Neutrophil (primary cell): ENCODE measurements at regions not wholly inside any gene's neighbourhood (a gene's known extent, or its start where the extent isn't known, plus 50 kb on each side); places are given as distances from the start of the nearest gene placed in this dataset.
"Not testable (repeated sequence)": the region's sequence is repeated elsewhere in the genome, so short reads cannot be mapped to it uniquely, and the experiment has no call there.

Source experiments
- H3K27ac ChIP-seq: fragments of 200-600 bp; sonication (generic); 2 replicates; pipeline ENCODE4 v1.5.1; 2016; ENCODE audit warnings: mild to moderate bottlenecking, moderate library complexity
- H3K27me3 ChIP-seq: fragments of 200-600 bp; sonication (generic); 2 replicates; pipeline ENCODE4 v1.6.0; 2016; ENCODE audit warnings: mild to moderate bottlenecking
- H3K36me3 ChIP-seq: fragments of 200-600 bp; sonication (generic); 2 replicates; pipeline ENCODE4 v1.5.1; 2017
- H3K4me1 ChIP-seq, 2 experiments: fragments of 200-600 bp in 1 of 2; sonication (generic) in 1 of 2; 1 replicate in 1 of 2; 2 replicates in 1 of 2; pipeline versions ENCODE4 v1.5.1 to v1.6.1; 2013 to 2016; ENCODE audit warnings: low read depth in 1 of 2, low read length in 1 of 2, mild to moderate bottlenecking in 1 of 2, moderate library complexity in 1 of 2; ENCODE audit not compliant: control insufficient read depth in 1 of 2, insufficient read depth in 1 of 2
- H3K4me3 ChIP-seq, 2 experiments: fragments of 200-600 bp in 1 of 2; sonication (generic) in 1 of 2; 1 replicate in 1 of 2; 2 replicates in 1 of 2; pipeline ENCODE4 v1.5.1; 2013 to 2016; ENCODE audit warnings: low read depth in 1 of 2, low read length in 1 of 2, mild to moderate bottlenecking in 1 of 2, moderate library complexity in 1 of 2
- H3K9me3 ChIP-seq: fragments of 200-600 bp; sonication (generic); 2 replicates; pipeline ENCODE4 v1.5.1; 2016
- CTCF ChIP-seq: fragments of 200-600 bp; sonication (generic); IDR thresholded peaks from 2 replicates; pipeline ENCODE4 v1.5.1; 2016; ENCODE audit warnings: antibody characterized with exemption

- no peaks in the 10 kb centered on the region for H3K4me1 ChIP-seq
- no peak for TF ChIP-seq CTCF
- no peaks in the 10 kb centered on the region for H3K9me3 ChIP-seq
- H3K4me3 ChIP-seq, result no peak overlapping the region
- H3K36me3 ChIP-seq, result no peaks in the 10 kb centered on the region
- H3K27me3 ChIP-seq, result peaks cover 81% of the 10 kb centered on the region
- no peak overlapping the region for H3K27ac ChIP-seq
Measured at GRCh38 chr9:110016340-110016739, 191.6 kb downstream of the C9orf152 start.

GRCh38 chr9:110020216-110020615, 187.7 kb downstream of the C9orf152 start:
- not testable (repeated sequence) for H3K4me1 ChIP-seq, H3K27ac ChIP-seq, H3K36me3 ChIP-seq, H3K4me3 ChIP-seq, H3K9me3 ChIP-seq
- peaks cover 84% of the 10 kb centered on the region for H3K27me3 ChIP-seq

GRCh38 chr9:110021891-110022290, 186.1 kb downstream of the C9orf152 start:
- no peak for TF ChIP-seq CTCF

GRCh38 chr9:110023221-110023620, 184.7 kb downstream of the C9orf152 start:
- not testable (repeated sequence) for H3K36me3 ChIP-seq, H3K9me3 ChIP-seq, H3K4me3 ChIP-seq, H3K27ac ChIP-seq
- H3K4me1 ChIP-seq, result peaks cover 5 to 25% of the 10 kb centered on the region in 2 experiments
- peaks cover 61% of the 10 kb centered on the region for H3K27me3 ChIP-seq

More at GRCh38 chr9:110021891-110022290, 186.1 kb downstream of the C9orf152 start:
- Histone ChIP-seq H3K27me3 (peaks cover 75% of the 10 kb centered on the region), H3K9me3 (no peaks in the 10 kb centered on the region), H3K36me3 (no peaks in the 10 kb centered on the region), H3K4me3 (no peak overlapping the region), H3K4me1 (peaks cover 0 to 12% of the 10 kb centered on the region in 2 experiments), H3K27ac (no peak overlapping the region)

- Histone ChIP-seq H3K4me1 (peaks cover 19 to 49% of the 10 kb centered on the region in 2 experiments), H3K27ac (no peak overlapping the region), H3K27me3 (peaks cover 37% of the 10 kb centered on the region), H3K36me3 (no peaks in the 10 kb centered on the region), H3K9me3 (no peaks in the 10 kb centered on the region), H3K4me3 (no peak overlapping the region)
- TF ChIP-seq CTCF, result no peak
Measured at GRCh38 chr9:110025551-110026170, 182.3 kb downstream of the C9orf152 start.

GRCh38 chr9:110027671-110028081, 180.3 kb downstream of the C9orf152 start:
- peaks cover 25% of the 10 kb centered on the region for H3K27me3 ChIP-seq
- H3K27ac ChIP-seq, result no peak overlapping the region
- H3K4me1 ChIP-seq, result peaks cover 19 to 44% of the 10 kb centered on the region in 2 experiments
- no peak for TF ChIP-seq CTCF
- no peaks in the 10 kb centered on the region for H3K36me3 ChIP-seq
- H3K4me3 ChIP-seq, result no peak overlapping the region
- no peaks in the 10 kb centered on the region for H3K9me3 ChIP-seq
